GM18511 (cell line): ENCODE measurements at regions not wholly inside any gene's neighbourhood (a gene's known extent, or its start where the extent isn't known, plus 50 kb on each side); places are given as distances from the start of the nearest gene placed in this dataset.

Source experiments
- ATAC-seq: cut with Tn5 transposase; IDR thresholded peaks from one replicate; pipeline ENCODE4 v1.9.1; 2021; ENCODE audit warnings: mild to moderate bottlenecking, moderate library complexity; ENCODE audit not compliant: unreplicated experiment

DNA sequence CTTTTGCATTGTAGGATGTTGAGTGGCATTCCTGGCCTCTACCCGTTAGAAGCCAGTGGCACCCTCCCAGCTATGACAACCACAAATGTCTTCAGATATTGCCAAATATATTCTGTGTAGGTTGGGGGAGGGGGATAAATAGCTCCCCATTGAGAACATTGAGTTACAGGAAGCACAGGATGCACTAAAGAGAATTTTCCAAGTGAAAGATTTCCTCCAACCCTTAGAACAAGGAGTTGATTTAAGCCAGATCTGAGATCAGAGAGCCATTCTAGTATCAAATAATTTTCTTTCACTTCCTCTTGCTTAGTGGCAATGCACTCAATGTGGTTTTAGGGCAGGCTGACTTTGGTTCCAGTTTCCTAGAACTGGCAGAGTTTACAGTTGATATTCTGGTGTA lies 436.6 kb downstream of the C4orf33 start:
- peak; percentile 97 for ATAC-seq

DNA sequence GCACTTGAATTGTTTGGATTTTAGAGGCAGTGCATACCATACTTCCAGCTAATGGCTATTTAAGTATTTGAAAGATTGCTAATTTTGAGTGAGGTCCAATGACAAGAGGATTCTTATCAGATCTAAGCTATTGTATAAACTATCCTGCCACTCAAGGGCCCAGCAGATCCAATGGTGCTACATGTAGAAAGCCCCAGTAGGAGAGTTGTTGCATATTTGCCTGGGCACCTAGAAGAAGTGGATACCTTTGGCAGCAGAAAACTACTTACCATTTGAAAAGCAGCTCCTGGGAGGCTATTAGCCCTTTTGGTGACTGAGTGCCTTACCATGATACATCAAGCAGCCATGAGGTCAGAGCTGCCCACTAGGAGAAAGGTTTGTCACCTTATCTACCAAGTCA lies 447.3 kb downstream of the C4orf33 start:
- ATAC-seq: no peak

DNA sequence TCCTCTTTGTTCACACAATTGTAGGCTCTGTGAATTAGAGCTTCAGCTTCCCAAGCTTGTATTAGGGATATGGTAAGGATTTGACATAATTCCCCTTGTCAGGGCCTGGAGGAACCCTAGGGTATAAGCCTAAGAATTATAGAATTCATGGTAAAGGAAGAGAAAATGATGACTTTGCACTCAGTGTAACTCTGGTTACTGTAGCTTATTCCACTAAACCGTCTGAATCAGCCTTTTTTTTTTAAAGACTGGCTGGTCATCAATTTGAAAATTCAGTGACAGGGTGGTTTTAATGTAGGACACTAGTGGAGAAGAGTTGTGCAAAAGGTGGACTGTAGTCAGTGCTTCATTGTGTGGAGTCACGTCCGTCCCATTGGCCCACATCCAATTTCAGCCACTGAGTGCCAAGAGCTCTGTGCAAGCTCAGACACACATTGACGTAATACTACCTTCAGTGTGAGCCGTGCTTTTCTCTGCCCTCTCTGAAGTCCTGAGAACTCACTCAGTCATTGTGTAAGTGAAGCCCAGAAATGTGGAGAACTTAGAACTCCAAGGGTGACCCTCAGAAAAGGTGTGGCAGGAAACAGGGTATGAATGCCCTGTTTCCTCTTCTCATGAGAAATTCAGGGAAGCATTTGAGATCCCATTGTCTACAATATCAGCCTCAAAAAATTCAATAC lies 449.8 kb downstream of the C4orf33 start:
- no peak for ATAC-seq

DNA sequence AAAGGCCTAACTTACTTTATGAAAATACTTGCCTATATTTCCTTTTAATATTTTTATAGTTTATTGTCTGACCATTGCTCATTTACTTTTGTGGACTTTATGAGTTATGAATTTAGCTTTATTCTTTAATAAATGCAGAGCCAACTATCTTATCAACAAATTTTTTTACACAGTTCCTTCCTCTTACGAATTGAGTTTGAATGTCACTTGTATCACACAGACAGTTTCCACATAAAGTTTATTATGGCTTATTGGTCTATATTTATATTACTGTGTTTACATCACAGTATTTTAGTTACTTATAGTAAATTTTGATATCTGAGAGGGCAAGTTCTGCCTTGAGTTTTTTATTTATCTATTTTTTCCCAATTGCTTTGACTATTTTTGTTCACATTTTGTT lies 450.6 kb downstream of the C4orf33 start:
- ATAC-seq: no peak

DNA sequence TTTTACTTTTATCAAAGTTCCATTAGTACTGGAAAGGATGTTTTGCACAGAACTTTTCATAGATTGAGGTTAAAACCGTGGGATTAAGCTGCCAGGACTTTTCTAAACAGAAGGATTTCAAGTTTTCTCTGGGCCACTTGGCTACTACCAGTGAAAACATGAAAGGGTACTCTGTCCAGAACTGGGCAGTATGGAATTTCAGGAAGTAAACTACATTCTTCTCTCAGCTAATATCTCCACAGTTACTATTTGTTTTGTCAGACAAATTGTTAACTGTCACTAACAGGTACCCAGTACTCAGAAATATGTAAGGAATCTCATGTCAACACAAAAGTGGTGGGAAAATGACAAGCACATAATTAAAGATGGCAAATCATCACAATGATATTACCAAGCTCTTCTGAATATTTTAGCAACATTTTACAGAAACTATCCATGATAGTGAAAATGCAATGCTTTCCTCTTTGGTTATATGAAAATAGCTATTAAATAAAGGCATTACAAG lies 454.4 kb downstream of the C4orf33 start:
- no peak for ATAC-seq

DNA sequence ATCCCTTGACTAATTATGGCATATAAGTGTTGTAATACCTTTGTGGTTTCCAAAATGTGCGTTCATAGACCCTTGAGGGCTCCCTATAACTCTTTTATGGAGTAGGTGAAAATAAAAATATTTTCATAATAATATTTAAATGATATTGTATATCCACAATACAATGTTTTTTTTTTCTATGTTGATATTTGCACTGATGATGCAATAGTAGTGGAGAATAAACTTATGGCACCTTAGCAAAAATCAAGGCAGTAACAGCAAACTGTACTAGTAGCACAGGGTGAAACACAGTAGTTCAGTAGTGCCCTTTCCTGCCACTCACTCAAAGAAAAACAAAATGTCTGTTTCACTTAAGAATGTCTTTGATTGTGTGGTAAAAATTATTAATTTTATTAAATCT lies 465.3 kb downstream of the C4orf33 start:
- no peak for ATAC-seq

DNA sequence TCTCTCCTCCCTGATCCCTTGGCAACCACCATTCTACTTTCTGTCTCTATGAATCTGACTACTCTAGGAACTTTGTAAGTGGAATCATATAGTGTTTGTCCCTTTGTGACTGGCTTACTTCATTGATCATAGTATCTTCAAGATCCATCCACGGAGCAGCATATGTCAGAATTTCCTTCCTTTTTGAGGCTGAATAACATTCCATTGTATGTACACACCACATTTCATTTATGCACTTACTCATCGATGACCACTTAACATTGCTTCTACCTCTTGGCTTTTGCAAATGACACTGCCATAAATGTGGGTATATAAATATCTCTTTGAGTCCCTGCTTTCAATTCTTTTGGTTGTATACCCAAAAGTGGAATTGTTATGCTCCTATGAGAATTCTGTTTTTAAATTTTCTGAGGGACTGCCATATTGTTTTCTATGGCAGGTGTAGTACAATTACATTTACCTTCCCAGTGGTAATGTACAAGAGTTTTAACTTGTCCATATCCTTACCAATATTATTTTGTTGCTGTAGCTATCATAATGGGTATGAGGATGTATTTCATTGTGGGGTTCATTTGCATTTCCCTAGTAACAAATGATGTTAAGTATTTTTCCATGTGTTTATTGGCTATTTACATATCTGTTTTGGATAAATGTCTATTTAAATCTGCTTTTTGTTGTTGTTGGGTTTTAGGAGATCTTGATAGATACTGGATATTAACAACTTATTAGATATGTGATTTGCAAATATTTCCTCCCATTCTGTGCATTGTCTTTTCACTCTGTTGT lies 466.1 kb downstream of the C4orf33 start:
- ATAC-seq: no peak

DNA sequence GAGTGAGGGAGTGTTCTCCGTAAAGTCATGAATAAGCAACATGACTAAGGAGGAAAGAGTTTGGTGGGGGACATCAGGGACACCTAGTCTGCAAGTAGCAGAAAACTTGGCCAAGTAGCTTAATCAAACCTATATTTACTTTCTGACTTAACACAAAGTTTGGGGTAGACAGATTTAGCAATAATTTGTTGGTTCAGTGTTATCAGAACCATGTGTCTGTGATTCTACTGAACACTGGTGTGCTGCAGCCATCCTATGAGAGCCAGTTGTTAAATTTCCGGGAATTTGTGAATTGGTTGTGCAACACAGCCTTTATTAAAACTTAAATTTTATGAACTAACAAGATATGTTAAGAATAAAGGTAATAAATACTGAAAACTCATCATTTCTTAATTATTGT lies 469.3 kb downstream of the C4orf33 start:
- no peak for ATAC-seq

DNA sequence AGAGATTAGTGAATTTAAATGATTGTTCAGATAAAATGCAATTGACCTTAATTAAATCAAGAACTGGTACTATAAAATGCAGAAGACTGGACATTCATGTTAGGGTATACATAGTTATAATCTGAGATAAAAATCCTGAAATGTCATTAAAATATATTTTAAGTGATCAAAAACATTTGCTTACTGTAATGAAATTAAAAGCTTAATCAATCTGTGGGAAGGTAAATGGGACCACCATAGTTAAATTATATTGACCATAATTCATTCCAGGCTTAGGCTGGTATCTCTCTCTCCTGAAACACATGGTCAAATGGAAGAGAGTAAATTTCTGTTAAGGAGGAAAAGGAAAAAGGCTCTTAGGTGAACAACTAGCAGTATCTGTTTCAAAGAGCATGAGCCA lies 474.4 kb downstream of the C4orf33 start:
- ATAC-seq: no peak

DNA sequence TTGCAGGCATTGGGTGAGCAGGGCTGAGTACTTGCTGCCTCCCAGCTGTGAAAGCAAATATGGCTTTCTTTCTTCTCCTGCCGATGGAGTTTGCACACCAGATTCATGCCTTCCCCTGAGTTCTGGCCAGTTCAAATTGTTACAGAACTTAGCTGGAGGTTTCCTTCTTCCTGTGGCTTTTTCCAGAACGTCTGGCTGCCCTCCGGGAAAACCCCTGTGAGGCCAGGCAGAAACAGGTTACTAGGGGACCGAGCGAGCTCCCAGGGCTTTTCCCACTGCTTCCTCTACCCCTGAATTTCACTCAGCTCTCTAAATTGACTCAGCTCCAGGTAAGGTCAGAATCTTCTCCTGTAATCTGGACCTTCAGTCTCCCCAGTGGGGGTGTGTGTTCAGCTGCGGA lies 482.4 kb downstream of the C4orf33 start:
- no peak for ATAC-seq

DNA sequence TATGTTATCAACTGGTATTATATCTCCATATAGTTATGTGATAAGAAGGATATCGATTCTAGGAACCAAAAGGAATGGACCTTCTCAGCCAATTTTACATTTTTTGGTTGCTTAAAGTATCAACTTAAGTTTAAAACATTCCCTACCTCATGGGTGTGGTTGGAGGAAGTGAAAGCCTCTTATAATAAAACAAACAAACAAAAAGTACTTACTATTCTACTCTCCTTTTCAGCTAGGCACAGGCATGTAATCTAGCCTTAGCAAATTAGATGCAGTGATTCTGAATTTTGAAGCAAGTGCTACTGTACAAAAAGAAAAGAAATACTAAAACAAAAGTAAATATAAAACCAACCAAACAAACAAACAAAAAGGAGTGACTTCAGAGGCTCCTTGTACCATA lies 485.4 kb downstream of the C4orf33 start:
- ATAC-seq: no peak

DNA sequence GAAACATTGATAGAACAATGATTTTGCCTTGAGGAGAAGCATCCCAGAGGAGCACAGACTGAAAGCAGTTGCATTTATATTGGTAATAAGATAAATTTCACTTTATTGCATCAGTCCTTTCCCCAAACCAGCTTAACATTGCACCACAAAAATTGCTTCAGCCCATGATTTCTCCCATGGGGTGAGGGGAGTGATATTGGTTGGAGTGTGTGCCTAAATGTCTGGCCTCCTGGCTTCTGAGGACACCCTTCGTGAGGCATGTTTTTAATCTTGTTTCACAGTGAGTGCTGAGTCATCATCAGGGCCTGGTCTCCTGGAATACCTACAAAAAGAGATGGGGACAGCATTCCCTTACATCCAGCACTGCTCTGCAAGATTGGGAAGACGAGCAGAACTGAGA lies 487.9 kb downstream of the C4orf33 start:
- ATAC-seq: no peak

DNA sequence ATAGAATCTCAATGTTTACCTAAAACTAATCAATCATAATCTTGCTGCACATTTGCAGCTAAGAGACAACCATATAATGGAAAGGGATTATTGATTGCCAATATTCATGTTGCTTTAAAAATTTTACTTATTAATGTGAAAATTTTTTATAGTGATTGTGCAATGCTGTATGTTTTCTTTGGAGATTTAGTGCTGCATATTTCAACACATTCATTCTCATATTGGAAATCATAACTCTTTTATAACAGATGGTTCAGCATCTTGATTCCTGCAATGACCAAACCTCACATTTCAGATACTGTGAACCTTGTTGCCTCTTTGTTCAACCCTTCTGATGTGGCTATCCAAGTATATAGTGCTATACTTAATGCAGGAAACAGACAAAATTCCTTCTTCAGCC lies 502.6 kb downstream of the C4orf33 start:
- no peak for ATAC-seq

DNA sequence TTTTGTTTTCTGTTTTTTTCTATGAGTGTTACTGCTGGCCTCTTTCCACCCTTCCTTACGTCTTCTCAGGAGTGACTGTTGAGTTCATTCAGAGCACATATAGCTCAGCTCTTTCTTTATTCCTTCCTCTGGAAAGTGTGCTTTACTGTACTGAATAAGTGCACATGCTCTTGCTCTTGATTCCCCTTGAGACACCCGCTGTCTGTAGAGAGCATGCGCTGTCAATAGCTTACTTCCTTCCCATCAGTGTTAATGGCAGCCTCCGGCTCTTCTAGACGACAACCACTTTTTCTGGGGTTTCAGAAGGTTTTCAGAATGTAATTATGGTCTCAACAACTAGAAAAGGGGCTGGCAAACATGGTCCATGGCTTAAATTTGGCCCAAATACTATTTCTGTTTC lies 504.9 kb downstream of the C4orf33 start:
- ATAC-seq: no peak

DNA sequence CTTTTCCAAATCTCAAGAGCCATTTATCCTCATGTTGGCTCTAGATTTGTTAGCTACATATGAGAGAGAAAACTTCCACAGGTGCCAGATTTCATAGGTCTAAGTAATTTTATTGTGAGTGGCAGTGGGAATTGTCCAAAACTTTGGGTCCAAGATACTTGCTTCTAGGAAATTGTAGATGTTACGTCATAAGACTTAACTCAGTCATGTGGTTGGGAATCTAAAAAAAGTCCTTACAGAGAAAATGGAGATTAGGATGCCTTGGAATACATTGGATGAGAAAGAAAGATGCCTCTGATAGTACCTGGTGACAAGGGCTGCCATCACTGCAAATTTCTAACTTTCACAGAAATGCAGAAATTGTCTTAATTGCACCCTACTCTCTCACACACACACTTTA lies 506.5 kb downstream of the C4orf33 start:
- ATAC-seq: no peak

DNA sequence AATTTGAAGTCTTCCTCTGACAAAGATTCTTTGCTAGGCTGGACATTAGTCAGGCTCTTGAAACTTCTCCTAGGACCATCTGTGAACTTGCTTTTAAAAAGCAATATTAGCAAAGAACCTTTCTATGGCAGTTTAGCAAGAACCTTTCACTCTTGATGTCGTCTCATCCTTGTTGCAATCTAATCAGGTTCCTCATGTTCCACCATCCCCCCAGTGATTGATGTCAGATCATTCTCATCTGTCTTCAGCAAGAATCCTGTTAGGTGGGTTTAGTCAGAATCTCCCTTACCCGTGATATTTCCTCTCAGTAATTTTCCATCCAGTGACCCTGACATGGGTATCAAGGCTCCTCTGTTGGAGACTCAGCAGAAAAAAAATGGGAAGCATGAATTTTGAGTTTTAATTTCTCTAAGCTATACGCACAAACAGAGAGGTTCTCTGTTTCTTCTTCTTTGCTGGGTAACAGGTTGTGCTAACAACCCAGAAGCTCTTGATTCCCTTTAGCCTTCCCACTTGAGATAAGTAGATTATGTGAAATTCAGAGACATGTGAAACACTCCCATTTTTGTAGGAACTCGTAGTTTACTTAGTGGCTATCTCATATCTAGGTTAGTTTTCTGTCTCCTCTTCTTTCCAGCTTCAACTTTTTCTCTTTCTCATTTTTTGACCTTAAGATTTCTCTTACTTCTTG lies 507.4 kb downstream of the C4orf33 start:
- ATAC-seq: no peak

DNA sequence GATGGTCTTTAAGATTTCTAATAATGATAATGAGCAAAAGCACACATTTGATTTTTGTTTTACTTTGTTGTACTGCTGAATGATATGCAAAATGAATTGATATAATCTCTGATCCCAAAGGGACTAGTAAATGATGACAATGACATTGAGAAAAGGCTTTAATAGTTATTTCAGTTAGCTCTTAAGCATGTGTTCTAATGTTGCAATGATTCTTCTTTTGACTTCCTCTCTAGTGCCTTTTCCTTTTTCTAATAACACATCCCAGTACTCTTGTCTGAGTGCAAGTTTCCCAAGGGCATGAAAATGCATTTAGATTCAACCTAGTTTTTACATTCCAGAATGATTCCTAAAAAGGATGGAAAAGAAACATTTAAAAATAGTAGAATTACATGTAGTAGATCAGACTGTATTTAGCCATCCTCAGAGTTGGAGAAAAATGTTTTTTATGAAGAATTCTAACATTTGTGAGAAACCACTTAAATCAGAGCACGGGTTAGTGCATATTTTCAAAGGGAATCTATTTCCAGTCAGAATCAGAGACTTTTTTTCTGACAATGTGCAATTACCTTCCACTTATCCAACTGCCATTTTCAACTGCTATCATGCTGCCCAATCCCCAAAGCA lies 508.8 kb downstream of the C4orf33 start:
- no peak for ATAC-seq

DNA sequence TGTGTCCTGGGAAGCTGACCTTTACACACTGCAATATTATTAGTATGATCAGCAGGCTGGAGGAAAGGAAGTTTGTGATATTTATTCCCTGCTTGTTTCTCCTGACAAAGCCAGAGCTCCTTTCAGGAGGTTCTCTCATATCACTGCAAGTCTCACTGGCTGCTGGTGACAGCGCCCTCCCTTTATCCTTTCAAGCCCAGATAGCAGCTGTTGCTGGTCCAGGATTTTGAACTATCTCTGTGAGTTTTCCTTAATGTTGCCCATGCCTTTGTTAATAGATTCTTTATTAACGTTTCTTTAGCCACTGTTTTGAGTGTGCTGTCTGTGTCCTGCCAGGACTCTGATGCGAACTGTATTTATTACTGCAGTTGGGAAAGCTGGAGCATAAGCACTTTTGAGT lies 518.7 kb downstream of the C4orf33 start:
- ATAC-seq: no peak

DNA sequence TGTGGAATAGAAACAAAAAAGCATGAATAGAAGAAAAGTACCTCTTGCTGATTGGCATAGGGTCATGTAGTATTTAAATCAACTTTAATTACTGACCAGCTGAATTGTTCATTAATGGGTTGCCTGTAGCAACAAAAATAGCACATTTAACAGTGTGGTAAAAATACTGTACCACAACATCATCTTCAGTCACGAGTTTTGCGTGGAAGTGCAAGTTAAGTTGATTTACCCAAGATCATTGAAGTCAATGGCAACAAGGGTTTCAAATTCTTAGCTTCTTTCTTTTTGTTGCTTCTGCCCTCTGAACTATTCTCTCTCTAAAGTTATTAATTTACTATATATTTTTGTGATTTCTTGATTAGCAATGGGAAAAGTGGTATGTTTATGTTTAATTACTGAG lies 526.6 kb downstream of the C4orf33 start:
- no peak for ATAC-seq

DNA sequence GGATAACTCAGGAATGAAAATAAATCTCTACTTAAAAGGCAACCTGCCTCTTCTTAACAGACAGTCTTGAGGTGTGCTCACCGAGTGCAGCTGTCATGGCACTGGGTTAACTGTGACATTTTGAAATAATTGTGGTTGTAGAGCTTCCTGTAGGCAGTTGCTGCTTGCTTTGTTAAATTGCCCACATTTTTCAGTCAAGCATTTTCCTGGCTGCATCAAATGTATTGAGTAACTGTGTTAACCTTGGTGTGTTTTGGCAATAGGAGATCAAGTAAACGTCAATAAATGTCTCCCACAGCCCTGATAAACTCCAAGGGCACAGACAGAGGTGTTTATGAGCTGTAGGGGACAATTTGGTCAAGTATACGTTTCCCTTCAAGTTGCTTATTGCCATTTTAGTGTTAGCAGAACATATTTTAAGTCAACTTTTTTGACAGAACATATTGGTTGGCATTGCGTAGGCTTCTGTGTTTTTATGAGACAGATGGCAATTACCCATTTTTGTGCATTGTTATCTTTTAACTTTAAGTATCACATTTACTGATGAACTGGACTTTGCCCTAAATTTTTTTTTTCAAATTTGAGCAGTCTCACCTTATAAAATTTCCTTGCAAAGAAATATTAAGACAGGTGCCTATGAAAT lies 527.4 kb downstream of the C4orf33 start:
- no peak for ATAC-seq

DNA sequence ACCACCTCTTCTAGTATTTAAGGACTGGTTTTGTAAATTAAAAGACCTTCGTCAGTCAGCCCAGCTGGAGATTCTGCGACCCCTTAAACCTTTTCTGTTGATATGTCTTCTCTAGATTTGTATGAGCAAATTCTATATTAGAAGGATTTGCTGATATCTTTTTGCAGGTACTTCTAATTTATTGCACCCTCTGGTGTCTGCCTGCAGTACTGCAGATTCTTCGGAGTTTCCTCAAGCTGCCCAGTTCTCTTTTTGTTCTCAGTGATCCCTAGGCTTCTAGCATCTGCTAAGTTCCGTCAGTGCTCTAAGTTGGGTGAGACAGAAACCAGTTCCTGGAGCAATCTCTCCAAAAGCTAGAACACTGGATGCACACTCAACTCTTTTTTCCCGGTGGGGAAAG lies 545.2 kb downstream of the C4orf33 start:
- ATAC-seq: peak; percentile 90
